ENCODE measurements at regions not wholly inside any gene's neighbourhood (a gene's known extent, or its start where the extent isn't known, plus 50 kb on each side); places are given as distances from the start of the nearest gene placed in this dataset.

GRCh38 chr18:38353149-38353548 lies 787.6 kb upstream of the CELF4 start:
- TF ChIP-seq TAF1 (IDR thresholded peaks at IDR 0.05; ENCODE audit: borderline replicate concordance, insufficient read depth, low read length) = no peak
- no peak for TF ChIP-seq POLR2AphosphoS5 (IDR thresholded peaks at IDR 0.05; ENCODE audit: low read depth, low read length)
- no peak for TF ChIP-seq REST (IDR thresholded peaks at IDR 0.05; ENCODE audit: insufficient read depth in 1 of 2, low read depth in 2 of 2, low read length in 2 of 2)
- TF ChIP-seq FOXP2 (optimal IDR thresholded peaks at IDR 0.05; ENCODE audit: borderline replicate concordance, extremely low read depth, extremely low read length, insufficient read depth) = no peak

Data from PFSK-1 (cell line).